Mucosa of descending colon (tissue), 3 donors: ENCODE measurements at regions not wholly inside any gene's neighbourhood (a gene's known extent, or its start where the extent isn't known, plus 50 kb on each side); places are given as distances from the start of the nearest gene placed in this dataset.
"Not testable (repeated sequence)": the region's sequence is repeated elsewhere in the genome, so short reads cannot be mapped to it uniquely, and the experiment has no call there.

Experiments
- ATAC-seq: fragments of 200-7000 bp; cut with Tn5 transposase; one replicate; pipeline ENCODE4 v1.9.1; 2020; ENCODE audit warnings: mild to moderate bottlenecking, moderate library complexity
- DNase-seq, 3 donors: peaks; one replicate each; pipeline ENCODE4 v3.0.0-alpha.2; 2020
- H3K36me3 ChIP-seq: fragments of 200-600 bp; one replicate; pipeline ENCODE4 v1.8.0; 2021; ENCODE audit warnings: low read depth, mild to moderate bottlenecking
- H3K4me1 ChIP-seq: fragments of 200-600 bp; one replicate; pipeline ENCODE4 v1.8.0; 2021; ENCODE audit warnings: low read depth, mild to moderate bottlenecking
- H3K4me3 ChIP-seq: fragments of 200-600 bp; one replicate; pipeline ENCODE4 v1.8.0; 2021; ENCODE audit warnings: mild to moderate bottlenecking
- H3K9me3 ChIP-seq: fragments of 200-600 bp; one replicate; pipeline ENCODE4 v1.8.0; 2021; ENCODE audit warnings: mild to moderate bottlenecking
- intact Hi-C, 2 donors: fragments of 100-400 bp; cut with DNase I in 1 of 2; cut with micrococcal nuclease in 1 of 2; formaldehyde crosslinking; loops; one replicate each; pipeline versions ENCODE4 v1.11.0 to v1.11.1; 2022; cut with DNase I, micrococcal nuclease
- TF ChIP-seq, protein P1 (sequence below): fragments of 200-600 bp; IDR thresholded peaks from one replicate; pipeline ENCODE4 v1.8.0; 2022; ENCODE audit warnings: antibody characterized with exemption, mild to moderate bottlenecking
- donor health status: DM: no; HTN: no; CAD: no; lungs with moderate emphysema.
- donor health status: DM: no; HTN: no; CAD: no.
- donor health status: DM: no; HTN: yes; CAD: no.

DNA sequence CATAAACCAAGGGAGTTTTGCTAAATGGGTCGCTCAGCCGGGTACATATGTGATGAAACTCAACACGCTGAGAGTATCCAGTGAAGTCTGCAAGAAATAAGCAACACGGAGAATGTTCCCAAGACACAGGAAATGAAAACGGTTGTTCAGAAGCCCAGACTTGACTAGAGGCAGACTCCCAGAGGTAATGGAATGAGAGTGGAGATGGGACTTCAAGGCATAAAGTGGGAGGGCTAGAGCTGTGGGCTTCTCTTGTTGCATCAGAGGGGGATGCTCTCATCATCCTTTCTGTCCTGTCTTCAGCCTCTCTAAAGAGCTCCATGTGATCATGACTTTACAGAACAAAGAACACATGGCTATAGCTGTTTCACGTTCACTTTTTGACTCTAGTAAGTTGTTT is 88.3 kb downstream of the BAMBI start:
- no peaks in the 10 kb centered on the region for H3K9me3 ChIP-seq
- no peaks in the 10 kb centered on the region for H3K4me1 ChIP-seq
- H3K4me3 ChIP-seq, result no peak overlapping the region
- ATAC-seq, result no peak
- no peaks in the 10 kb centered on the region for H3K36me3 ChIP-seq
- TF ChIP-seq, protein P1, sequence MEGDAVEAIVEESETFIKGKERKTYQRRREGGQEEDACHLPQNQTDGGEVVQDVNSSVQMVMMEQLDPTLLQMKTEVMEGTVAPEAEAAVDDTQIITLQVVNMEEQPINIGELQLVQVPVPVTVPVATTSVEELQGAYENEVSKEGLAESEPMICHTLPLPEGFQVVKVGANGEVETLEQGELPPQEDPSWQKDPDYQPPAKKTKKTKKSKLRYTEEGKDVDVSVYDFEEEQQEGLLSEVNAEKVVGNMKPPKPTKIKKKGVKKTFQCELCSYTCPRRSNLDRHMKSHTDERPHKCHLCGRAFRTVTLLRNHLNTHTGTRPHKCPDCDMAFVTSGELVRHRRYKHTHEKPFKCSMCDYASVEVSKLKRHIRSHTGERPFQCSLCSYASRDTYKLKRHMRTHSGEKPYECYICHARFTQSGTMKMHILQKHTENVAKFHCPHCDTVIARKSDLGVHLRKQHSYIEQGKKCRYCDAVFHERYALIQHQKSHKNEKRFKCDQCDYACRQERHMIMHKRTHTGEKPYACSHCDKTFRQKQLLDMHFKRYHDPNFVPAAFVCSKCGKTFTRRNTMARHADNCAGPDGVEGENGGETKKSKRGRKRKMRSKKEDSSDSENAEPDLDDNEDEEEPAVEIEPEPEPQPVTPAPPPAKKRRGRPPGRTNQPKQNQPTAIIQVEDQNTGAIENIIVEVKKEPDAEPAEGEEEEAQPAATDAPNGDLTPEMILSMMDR, result no peak
- DNase-seq, result no peak
- intact Hi-C loops, result no loop called here

- Histone ChIP-seq H3K4me3 (no peak overlapping the region), H3K9me3 (no peaks in the 10 kb centered on the region), H3K4me1 (no peaks in the 10 kb centered on the region), H3K36me3 (no peaks in the 10 kb centered on the region)
- intact Hi-C loops, result no loop called here
- no peak for DNase-seq
- ATAC-seq, result no peak
- TF ChIP-seq, protein P1, result no peak
Observed at GRCh38 chr10:28768227-28768626, 90.9 kb downstream of the BAMBI start.

GRCh38 chr10:28769091-28769604 is 91.8 kb downstream of the BAMBI start:
- Histone ChIP-seq H3K4me3 (no peak overlapping the region), H3K9me3 (no peaks in the 10 kb centered on the region), H3K36me3 (no peaks in the 10 kb centered on the region), H3K4me1 (no peaks in the 10 kb centered on the region)
- ATAC-seq (no peak), DNase-seq (no peak)
- TF ChIP-seq, protein P1, result no peak
- intact Hi-C loops, result no loop called here

DNA sequence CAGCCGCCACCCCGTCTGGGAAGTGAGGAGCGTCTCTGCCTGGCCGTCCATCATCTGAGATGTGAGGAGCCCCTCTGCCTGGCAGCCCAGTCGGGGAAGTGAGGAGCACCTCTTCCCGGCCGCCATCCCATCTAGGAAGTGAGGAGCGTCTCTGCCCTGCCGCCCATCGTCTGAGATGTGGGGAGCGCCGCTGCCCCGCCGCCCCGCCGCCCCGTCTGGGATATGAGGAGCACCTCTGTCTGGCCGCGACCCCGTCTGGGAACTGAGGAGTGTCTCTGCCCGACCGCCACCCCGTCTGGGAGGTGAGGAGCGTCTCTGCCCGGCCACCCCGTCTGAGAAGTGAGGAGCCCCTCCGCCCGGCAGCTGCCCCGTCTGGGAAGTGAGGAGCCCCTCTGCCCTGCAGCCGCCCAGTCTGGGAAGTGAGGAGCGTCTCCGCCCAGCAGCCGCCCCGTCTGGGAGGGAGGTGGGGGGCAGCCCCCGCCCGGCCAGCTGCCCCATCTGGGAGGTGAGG is 94.3 kb downstream of the BAMBI start:
- H3K4me1 ChIP-seq, H3K36me3 ChIP-seq, H3K4me3 ChIP-seq, ATAC-seq, H3K9me3 ChIP-seq, DNase-seq, intact Hi-C loops: not testable (repeated sequence)

DNA sequence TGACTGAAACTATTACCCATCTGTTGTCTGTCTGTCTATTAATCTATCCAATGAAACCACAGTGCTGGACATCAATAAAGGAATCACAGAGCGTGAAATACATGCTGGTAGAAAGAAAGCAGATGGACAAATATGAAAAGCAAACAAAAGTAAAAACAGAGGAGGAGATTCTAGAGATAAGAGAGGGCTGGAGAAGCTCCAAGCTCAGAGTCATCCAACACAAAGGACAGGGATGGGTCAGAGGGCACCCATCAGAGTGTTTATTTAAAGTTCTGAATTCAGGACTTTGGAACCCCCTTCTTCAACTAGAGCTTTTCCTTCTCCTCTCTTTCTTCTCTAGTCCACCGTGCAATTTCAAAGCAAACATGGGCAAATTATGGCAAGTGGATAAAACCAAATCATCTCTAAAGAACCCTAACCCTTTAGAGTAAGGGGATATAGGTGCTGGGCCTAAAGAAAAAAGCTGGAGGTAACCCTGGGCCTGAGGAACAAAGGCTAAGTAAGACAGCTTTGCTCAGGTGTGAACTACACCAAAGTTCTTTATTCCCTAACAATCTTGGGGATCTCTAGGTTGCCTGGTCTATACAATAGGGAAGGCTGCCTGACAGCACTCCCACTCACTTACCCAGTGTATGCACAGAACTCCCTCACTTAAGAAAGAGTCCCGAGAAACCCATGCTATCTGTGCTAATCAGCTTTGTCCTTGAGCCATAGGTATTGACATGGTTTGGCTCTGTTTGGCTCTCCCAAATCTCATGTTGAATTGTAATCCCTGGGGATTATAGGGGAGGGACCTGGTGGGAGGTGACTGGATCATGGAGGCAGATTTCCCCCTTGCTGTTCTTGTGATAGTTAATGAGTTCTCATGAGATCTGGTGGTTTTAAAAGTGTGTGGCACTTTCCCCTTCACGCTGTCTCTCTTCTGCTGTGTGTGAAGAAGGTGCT is 97.0 kb downstream of the BAMBI start:
- intact Hi-C loops, result no loop called here
- Histone ChIP-seq H3K4me1 (no peaks in the 10 kb centered on the region), H3K4me3 (no peak overlapping the region), H3K9me3 (no peaks in the 10 kb centered on the region), H3K36me3 (no peaks in the 10 kb centered on the region)
- DNase-seq (no peak), ATAC-seq (no peak)
- TF ChIP-seq, protein P1, result no peak

DNA sequence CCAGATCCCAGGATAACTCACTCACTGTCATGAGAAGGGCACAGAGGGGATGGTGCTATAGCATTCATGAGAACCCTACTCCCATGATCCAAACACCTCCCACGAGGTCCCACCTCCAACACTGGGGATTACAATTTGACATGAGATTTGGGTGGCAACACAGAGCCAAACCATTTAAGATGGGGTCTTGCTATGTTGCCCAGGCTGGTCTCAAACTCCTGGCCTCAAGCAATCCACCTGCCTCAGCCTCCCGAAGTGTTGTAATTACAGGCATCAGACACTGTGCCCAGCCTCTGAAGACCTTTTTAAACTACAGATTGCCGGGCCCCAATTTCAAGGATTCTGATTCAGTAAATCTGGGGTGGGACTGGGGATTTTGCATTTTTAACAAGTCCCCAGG is 98.5 kb downstream of the BAMBI start:
- ATAC-seq (no peak), DNase-seq (no peak)
- no peaks in the 10 kb centered on the region for H3K36me3 ChIP-seq
- H3K9me3 ChIP-seq, result no peaks in the 10 kb centered on the region
- TF ChIP-seq, protein P1, result no peak
- intact Hi-C loops, result no loop called here
- no peak overlapping the region for H3K4me3 ChIP-seq
- no peaks in the 10 kb centered on the region for H3K4me1 ChIP-seq
